ENCODE measurements at regions not wholly inside any gene's neighbourhood (a gene's known extent, or its start where the extent isn't known, plus 50 kb on each side); places are given as distances from the start of the nearest gene placed in this dataset.

DNA sequence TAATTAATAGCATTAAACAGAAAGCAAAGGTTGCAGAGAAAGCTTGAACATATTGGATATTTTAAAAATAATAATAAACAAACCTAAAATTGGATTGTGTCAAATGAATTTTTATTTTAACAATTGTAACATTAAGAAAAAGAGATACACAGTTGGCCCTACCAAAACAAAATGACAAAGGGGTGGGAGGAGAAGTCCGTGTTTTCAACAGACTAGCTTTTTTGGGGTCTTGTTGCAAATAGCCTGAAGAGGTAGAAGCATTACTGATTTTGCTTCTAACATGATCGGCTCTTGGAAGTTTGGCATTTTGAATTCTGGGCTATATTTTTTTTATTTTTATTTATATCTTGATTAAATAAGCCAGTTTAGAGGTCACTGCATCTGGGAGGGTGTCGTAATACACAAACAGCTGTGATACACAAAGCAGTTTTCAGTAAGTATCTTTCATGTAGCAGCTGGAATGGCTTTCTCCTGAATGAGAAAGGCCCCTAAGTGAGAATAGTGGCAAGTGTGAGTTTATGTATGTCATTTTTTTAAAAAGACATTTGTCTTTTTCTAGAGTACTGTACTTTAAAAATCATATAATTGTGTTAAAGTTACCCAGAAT is 85.5 kb upstream of the ZNF217 start:
- Histone ChIP-seq H3K4me1 (ENCODE audit: insufficient read depth, low read length) (peaks cover 25% of the 10 kb centered on the region), H3K36me3 (ENCODE audit: insufficient read depth, low read length) (no peaks in the 10 kb centered on the region), H3K27ac (ENCODE audit: low read depth, low read length) (no peak overlapping the region), H3K4me2 (ENCODE audit: insufficient read depth, low read length) (no peak overlapping the region), H3K79me2 (ENCODE audit: insufficient read depth, low read length) (no peaks in the 10 kb centered on the region), H4K20me1 (ENCODE audit: insufficient read depth, low read length) (no peaks in the 10 kb centered on the region), H3K4me3 (ENCODE audit: insufficient read depth, low read length) (no peak overlapping the region), H3K27me3 (ENCODE audit: insufficient read depth, low read length) (no peaks in the 10 kb centered on the region), H2AFZ (ENCODE audit: low read length) (peak overlapping the region; percentile 47), H3K9me3 (ENCODE audit: low read depth, low read length) (no peaks in the 10 kb centered on the region)
- DNase-seq (ENCODE audit: insufficient read length, low spot score, missing footprints) = no peak
- TF ChIP-seq, protein P1, sequence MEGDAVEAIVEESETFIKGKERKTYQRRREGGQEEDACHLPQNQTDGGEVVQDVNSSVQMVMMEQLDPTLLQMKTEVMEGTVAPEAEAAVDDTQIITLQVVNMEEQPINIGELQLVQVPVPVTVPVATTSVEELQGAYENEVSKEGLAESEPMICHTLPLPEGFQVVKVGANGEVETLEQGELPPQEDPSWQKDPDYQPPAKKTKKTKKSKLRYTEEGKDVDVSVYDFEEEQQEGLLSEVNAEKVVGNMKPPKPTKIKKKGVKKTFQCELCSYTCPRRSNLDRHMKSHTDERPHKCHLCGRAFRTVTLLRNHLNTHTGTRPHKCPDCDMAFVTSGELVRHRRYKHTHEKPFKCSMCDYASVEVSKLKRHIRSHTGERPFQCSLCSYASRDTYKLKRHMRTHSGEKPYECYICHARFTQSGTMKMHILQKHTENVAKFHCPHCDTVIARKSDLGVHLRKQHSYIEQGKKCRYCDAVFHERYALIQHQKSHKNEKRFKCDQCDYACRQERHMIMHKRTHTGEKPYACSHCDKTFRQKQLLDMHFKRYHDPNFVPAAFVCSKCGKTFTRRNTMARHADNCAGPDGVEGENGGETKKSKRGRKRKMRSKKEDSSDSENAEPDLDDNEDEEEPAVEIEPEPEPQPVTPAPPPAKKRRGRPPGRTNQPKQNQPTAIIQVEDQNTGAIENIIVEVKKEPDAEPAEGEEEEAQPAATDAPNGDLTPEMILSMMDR (IDR thresholded peaks at IDR 0.05; ENCODE audit: extremely low read depth, low read depth, low read length) = no peak

DNA sequence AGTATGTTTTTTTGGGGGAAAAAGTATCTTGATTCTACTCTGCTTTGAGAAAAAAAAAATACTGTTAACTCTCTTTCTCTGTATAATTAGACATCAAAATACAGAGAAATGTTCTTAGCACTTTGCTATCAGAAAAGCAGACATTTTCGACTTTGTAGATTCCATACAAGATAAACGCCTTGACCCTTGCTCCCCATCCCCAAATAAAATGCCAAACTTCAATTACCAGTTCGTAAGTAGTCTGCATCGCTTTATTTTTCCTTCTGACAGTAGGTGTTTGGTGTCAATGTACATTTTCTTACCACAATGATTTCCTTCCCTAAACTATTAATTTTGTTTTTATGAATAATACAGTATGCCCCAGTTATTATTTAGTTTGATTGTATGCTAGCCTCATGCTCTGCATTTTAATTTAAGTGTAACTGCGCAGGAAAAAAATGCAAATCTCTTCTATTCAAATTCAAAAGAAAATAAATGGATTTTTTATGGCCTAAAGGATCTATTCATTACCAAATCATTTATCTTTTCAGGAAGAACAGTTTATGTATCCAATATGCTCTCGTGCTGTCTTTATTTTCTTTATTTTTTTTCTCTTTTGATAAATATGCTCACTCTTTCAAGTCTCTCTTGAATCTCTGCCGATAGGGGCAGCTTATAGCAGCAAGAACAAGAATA is 84.8 kb upstream of the ZNF217 start:
- Histone ChIP-seq H3K27me3 (ENCODE audit: insufficient read depth, low read length) (no peaks in the 10 kb centered on the region), H3K27ac (ENCODE audit: low read depth, low read length) (peak overlapping the region; percentile 49), H4K20me1 (ENCODE audit: insufficient read depth, low read length) (no peaks in the 10 kb centered on the region), H3K4me3 (ENCODE audit: insufficient read depth, low read length) (no peak overlapping the region), H3K4me1 (ENCODE audit: insufficient read depth, low read length) (peaks cover 25% of the 10 kb centered on the region), H3K4me2 (ENCODE audit: insufficient read depth, low read length) (peak overlapping the region; percentile 25), H3K79me2 (ENCODE audit: insufficient read depth, low read length) (no peaks in the 10 kb centered on the region), H3K9me3 (ENCODE audit: low read depth, low read length) (no peaks in the 10 kb centered on the region), H3K36me3 (ENCODE audit: insufficient read depth, low read length) (no peaks in the 10 kb centered on the region), H2AFZ (ENCODE audit: low read length) (peak overlapping the region; percentile 75)
- TF ChIP-seq, protein P1 (IDR thresholded peaks at IDR 0.05; ENCODE audit: extremely low read depth, low read depth, low read length) = peak; percentile 18
- DNase-seq (ENCODE audit: insufficient read length, low spot score, missing footprints) = no peak

GRCh38 chr20:53677447-53678314 is 84.0 kb upstream of the ZNF217 start:
- H2AFZ ChIP-seq (ENCODE audit: low read length) = peak overlapping the region; percentile 75
- H3K4me2 ChIP-seq (ENCODE audit: insufficient read depth, low read length) = peak overlapping the region; percentile 25
- H3K4me3 ChIP-seq (ENCODE audit: insufficient read depth, low read length) = peak overlapping the region; percentile 32
- TF ChIP-seq, protein P1 (IDR thresholded peaks at IDR 0.05; ENCODE audit: extremely low read depth, low read depth, low read length) = no peak
- H3K4me1 ChIP-seq (ENCODE audit: insufficient read depth, low read length) = peaks cover 32% of the 10 kb centered on the region
- no peaks in the 10 kb centered on the region for H4K20me1 ChIP-seq (ENCODE audit: insufficient read depth, low read length)
- no peaks in the 10 kb centered on the region for H3K79me2 ChIP-seq (ENCODE audit: insufficient read depth, low read length)
- no peaks in the 10 kb centered on the region for H3K27me3 ChIP-seq (ENCODE audit: insufficient read depth, low read length)
- no peaks in the 10 kb centered on the region for H3K36me3 ChIP-seq (ENCODE audit: insufficient read depth, low read length)
- DNase-seq (ENCODE audit: insufficient read length, low spot score, missing footprints) = no peak
- H3K9me3 ChIP-seq (ENCODE audit: low read depth, low read length) = no peaks in the 10 kb centered on the region
- peak overlapping the region; percentile 49 for H3K27ac ChIP-seq (ENCODE audit: low read depth, low read length)

GRCh38 chr20:53676987-53677386 is 83.3 kb upstream of the ZNF217 start:
- TF ChIP-seq, protein P1 (IDR thresholded peaks at IDR 0.05; ENCODE audit: extremely low read depth, low read depth, low read length) = no peak
- Histone ChIP-seq H3K79me2 (ENCODE audit: insufficient read depth, low read length) (no peaks in the 10 kb centered on the region), H3K36me3 (ENCODE audit: insufficient read depth, low read length) (no peaks in the 10 kb centered on the region), H3K27ac (ENCODE audit: low read depth, low read length) (peak overlapping the region; percentile 49), H3K4me3 (ENCODE audit: insufficient read depth, low read length) (no peak overlapping the region), H4K20me1 (ENCODE audit: insufficient read depth, low read length) (no peaks in the 10 kb centered on the region), H3K4me1 (ENCODE audit: insufficient read depth, low read length) (peaks cover 34% of the 10 kb centered on the region), H2AFZ (ENCODE audit: low read length) (no peak overlapping the region), H3K27me3 (ENCODE audit: insufficient read depth, low read length) (no peaks in the 10 kb centered on the region), H3K9me3 (ENCODE audit: low read depth, low read length) (no peaks in the 10 kb centered on the region), H3K4me2 (ENCODE audit: insufficient read depth, low read length) (no peak overlapping the region)
- no peak for DNase-seq (ENCODE audit: insufficient read length, low spot score, missing footprints)
